ENCODE measurements at regions not wholly inside any gene's neighbourhood (a gene's known extent, or its start where the extent isn't known, plus 50 kb on each side); places are given as distances from the start of the nearest gene placed in this dataset.

DNA sequence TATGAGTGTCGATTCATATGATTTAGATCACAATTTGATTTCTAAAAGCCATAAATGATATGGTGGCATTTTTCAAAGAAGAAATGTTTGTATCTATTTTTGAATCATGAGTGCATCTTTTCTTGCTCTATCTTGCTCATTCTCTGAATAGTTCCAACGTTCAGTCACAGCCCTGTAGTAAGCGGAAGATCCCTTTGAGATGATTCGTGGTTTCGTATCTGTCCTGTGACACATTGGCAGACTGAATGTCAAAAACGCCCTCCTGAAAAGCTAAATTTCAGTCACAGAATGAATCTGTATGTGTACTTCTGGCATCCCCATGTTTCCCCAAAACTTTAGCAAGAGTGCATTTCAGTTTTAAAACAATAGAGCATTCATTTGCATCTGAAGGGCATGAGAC, 1066.9 kb upstream of the TENM3 start:
- H3K4me1 Mint-ChIP-seq (ENCODE audit: low read depth): no peaks in the 10 kb centered on the region
- DNase-seq (ENCODE audit: low spot score, unreplicated experiment): no peak
- TF ChIP-seq, protein P1, sequence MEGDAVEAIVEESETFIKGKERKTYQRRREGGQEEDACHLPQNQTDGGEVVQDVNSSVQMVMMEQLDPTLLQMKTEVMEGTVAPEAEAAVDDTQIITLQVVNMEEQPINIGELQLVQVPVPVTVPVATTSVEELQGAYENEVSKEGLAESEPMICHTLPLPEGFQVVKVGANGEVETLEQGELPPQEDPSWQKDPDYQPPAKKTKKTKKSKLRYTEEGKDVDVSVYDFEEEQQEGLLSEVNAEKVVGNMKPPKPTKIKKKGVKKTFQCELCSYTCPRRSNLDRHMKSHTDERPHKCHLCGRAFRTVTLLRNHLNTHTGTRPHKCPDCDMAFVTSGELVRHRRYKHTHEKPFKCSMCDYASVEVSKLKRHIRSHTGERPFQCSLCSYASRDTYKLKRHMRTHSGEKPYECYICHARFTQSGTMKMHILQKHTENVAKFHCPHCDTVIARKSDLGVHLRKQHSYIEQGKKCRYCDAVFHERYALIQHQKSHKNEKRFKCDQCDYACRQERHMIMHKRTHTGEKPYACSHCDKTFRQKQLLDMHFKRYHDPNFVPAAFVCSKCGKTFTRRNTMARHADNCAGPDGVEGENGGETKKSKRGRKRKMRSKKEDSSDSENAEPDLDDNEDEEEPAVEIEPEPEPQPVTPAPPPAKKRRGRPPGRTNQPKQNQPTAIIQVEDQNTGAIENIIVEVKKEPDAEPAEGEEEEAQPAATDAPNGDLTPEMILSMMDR (IDR thresholded peaks at IDR 0.05; ENCODE audit: unreplicated experiment): no peak
- peaks cover 3% of the 10 kb centered on the region for H3K9me3 Mint-ChIP-seq (ENCODE audit: low read depth)
- H3K27ac Mint-ChIP-seq: no peak overlapping the region
- no peaks in the 10 kb centered on the region for H3K36me3 Mint-ChIP-seq (ENCODE audit: insufficient read depth)
- no peaks in the 10 kb centered on the region for H3K27me3 Mint-ChIP-seq
- no peak overlapping the region for H3K4me3 Mint-ChIP-seq (ENCODE audit: low read depth)

DNA sequence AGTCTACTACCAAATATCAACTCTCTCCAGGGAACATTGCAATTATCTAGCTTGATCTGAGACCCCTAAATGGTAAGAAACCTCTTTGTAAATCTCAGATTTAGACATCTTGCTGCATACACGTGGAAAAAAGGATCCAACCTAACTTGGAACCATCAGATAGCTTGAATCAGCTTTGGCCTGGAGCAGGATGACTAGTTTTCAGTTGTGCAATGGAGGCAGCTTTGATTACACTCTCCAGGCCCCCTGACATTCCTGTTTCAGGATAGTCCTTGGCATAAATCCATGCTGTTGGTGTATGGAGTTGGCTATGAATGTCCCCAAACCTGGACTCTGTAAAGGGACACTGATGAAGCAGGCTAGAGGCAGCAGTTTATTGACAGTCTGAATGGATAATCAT, 1061.9 kb upstream of the TENM3 start:
- Mint-ChIP-seq H3K36me3 (ENCODE audit: insufficient read depth) (no peaks in the 10 kb centered on the region), H3K4me1 (ENCODE audit: low read depth) (no peaks in the 10 kb centered on the region), H3K4me3 (ENCODE audit: low read depth) (no peak overlapping the region), H3K27me3 (no peaks in the 10 kb centered on the region), H3K27ac (no peak overlapping the region), H3K9me3 (ENCODE audit: low read depth) (peaks cover 5% of the 10 kb centered on the region)
- TF ChIP-seq, protein P1 (IDR thresholded peaks at IDR 0.05; ENCODE audit: unreplicated experiment): no peak
- no peak for DNase-seq (ENCODE audit: low spot score, unreplicated experiment)

DNA sequence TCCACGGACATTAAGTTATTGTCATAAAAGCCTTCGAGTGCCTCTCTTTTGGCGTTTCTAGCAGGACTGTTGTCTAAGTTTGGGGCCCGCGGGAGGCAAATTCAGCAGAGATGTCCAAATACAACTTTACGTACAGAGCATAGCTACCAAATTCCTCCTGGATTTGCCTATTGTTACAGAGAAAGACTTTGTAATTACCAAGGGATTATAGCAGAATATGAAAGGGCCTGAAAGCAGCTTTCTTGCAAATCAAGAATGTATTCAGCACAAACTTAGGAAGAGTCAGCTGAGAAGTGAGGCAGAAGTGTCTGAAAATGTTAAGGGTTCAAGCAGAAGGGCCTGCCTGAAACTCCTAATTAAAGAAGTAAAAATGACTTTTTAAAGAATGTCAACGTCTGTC, 1053.5 kb upstream of the TENM3 start:
- TF ChIP-seq, protein P1 (IDR thresholded peaks at IDR 0.05; ENCODE audit: unreplicated experiment): no peak
- H3K36me3 Mint-ChIP-seq (ENCODE audit: insufficient read depth): no peaks in the 10 kb centered on the region
- peaks cover 10% of the 10 kb centered on the region for H3K9me3 Mint-ChIP-seq (ENCODE audit: low read depth)
- H3K27me3 Mint-ChIP-seq: no peaks in the 10 kb centered on the region
- no peak overlapping the region for H3K4me3 Mint-ChIP-seq (ENCODE audit: low read depth)
- DNase-seq (ENCODE audit: low spot score, unreplicated experiment): no peak
- no peak overlapping the region for H3K27ac Mint-ChIP-seq
- no peaks in the 10 kb centered on the region for H3K4me1 Mint-ChIP-seq (ENCODE audit: low read depth)

DNA sequence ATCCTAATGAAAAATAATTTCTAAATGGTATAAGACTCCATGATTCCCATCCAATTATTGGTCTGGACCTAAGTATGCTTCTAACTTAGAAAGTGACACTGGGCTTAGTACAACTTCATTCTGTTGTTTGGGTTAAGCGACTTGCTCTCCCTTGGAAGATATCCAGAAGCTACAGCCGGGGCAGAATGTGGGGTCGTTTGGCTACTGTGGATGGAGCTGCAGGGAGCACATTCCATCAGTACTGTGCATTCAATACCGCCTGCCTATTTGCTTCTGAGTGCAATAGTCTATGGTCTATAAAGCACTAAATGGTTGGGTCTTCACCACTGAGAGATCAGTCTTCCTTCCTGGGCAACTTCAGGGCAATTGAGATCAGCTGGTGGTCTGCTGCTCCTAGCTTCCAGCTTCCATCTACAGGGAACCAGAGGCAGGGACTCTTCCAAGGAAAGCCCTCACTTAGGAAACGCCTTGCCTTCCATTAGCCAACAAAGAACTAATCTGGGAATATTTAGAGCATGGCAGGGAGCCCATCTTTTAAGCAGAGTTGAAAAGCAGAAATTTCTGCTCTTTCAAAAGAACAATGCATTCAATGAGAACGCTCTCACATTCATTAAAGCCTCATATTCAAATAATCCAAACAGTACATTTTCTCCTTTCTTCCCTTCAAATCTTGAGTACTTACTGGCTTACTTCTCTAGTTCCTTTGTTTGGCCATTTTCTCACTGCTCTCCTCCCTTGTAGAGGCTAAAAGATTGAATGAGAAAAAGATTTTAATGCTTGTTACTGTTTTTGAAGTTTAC, 1049.9 kb upstream of the TENM3 start:
- TF ChIP-seq, protein P1 (IDR thresholded peaks at IDR 0.05; ENCODE audit: unreplicated experiment): no peak
- Mint-ChIP-seq H3K4me3 (ENCODE audit: low read depth) (no peak overlapping the region), H3K36me3 (ENCODE audit: insufficient read depth) (no peaks in the 10 kb centered on the region), H3K4me1 (ENCODE audit: low read depth) (no peaks in the 10 kb centered on the region), H3K27me3 (no peaks in the 10 kb centered on the region), H3K9me3 (ENCODE audit: low read depth) (no peaks in the 10 kb centered on the region), H3K27ac (no peak overlapping the region)
- no peak for DNase-seq (ENCODE audit: low spot score, unreplicated experiment)

DNA sequence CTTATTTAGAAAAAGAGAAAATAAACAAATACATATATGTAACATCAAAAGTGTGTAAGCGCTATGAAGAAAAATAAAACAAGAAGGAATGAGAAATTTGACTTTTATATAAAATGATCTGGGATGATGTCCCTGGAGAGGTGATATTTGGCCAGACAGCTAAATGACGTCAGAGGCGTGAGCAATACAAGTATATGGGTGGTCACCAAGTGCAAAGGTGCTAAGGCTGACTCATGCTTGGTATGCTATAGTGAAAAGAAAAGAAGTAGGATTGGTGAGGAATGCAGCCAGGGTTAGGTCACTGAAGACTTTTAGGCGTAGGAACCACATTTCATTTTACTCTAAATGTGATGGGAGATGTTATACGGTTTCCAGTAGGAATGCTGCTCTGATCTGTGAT, 1049.1 kb upstream of the TENM3 start:
- H3K4me3 Mint-ChIP-seq (ENCODE audit: low read depth): no peak overlapping the region
- H3K27me3 Mint-ChIP-seq: no peaks in the 10 kb centered on the region
- TF ChIP-seq, protein P1 (IDR thresholded peaks at IDR 0.05; ENCODE audit: unreplicated experiment): no peak
- no peak overlapping the region for H3K27ac Mint-ChIP-seq
- H3K36me3 Mint-ChIP-seq (ENCODE audit: insufficient read depth): no peaks in the 10 kb centered on the region
- H3K4me1 Mint-ChIP-seq (ENCODE audit: low read depth): no peaks in the 10 kb centered on the region
- no peaks in the 10 kb centered on the region for H3K9me3 Mint-ChIP-seq (ENCODE audit: low read depth)
- no peak for DNase-seq (ENCODE audit: low spot score, unreplicated experiment)
